Spleen (tissue), 11 donors: ENCODE measurements at regions not wholly inside any gene's neighbourhood (a gene's known extent, or its start where the extent isn't known, plus 50 kb on each side); places are given as distances from the start of the nearest gene placed in this dataset.

Experiments used
- DNase-seq: peaks from one replicate; pipeline ENCODE4 v3.0.0-alpha.2; 2020
- H3K27ac ChIP-seq, 8 donors: fragments of 200-600 bp; sonication (generic) in 7 of 8; 1 replicate in 4 of 8; 2 replicates in 4 of 8; pipeline versions ENCODE4 v1.5.0 to v1.8.0; 2016 to 2021; ENCODE audit warnings: inconsistent platforms in 4 of 8, mild to moderate bottlenecking in 4 of 8, moderate library complexity in 1 of 8
- H3K27me3 ChIP-seq, 7 donors: fragments of 200-600 bp; sonication (generic) in 6 of 7; replicated peaks in 1 of 7; 1 replicate in 4 of 7; 2 replicates in 3 of 7; pipeline versions ENCODE4 v1.5.0 to v1.8.0; 2016 to 2021; ENCODE audit warnings: inconsistent platforms in 3 of 7, mild to moderate bottlenecking in 1 of 7
- H3K36me3 ChIP-seq, 6 donors: fragments of 200-600 bp; sonication (generic) in 5 of 6; 1 replicate in 4 of 6; 2 replicates in 2 of 6; pipeline versions ENCODE4 v1.5.0 to v1.8.0; 2016 to 2021; ENCODE audit warnings: inconsistent platforms in 2 of 6
- H3K4me1 ChIP-seq, 6 donors: fragments of 200-600 bp; sonication (generic) in 5 of 6; 1 replicate in 3 of 6; 2 replicates in 3 of 6; pipeline versions ENCODE4 v1.5.0 to v1.8.0; 2016 to 2021; ENCODE audit warnings: inconsistent platforms in 3 of 6
- H3K4me3 ChIP-seq, 8 donors: fragments of 200-600 bp; sonication (generic) in 7 of 8; 1 replicate in 4 of 8; 2 replicates in 4 of 8; pipeline versions ENCODE4 v1.5.0 to v1.8.0; 2016 to 2021; ENCODE audit warnings: inconsistent platforms in 4 of 8, mild to moderate bottlenecking in 4 of 8, moderate library complexity in 2 of 8
- H3K9me3 ChIP-seq, 8 donors: fragments of 200-600 bp; sonication (generic) in 7 of 8; 1 replicate in 4 of 8; 2 replicates in 4 of 8; pipeline versions ENCODE4 v1.5.0 to v1.8.0; 2016 to 2021; ENCODE audit warnings: inconsistent platforms in 4 of 8
- POLR2A ChIP-seq, 3 donors: fragments of 450-650 bp; IDR thresholded peaks; one replicate each; pipeline ENCODE4 v1.5.1; 2017; ENCODE audit warnings: antibody characterized with exemption in 3 of 3, mild to moderate bottlenecking in 1 of 3
- POLR2AphosphoS5 ChIP-seq, 3 donors: sonication (generic); formaldehyde crosslinking; IDR thresholded peaks; one replicate each; pipeline ENCODE4 v1.5.1; 2017; ENCODE audit warnings: antibody characterized with exemption in 3 of 3
- WGBS, 5 donors: extraction: QIAGEN DNeasy Blood & Tissue Kit in 3 of 5; methylation state at CpG; one replicate each; pipeline versions ENCODE4 v1.1.5 to v1.1.7; 2013 to 2018; 5-methylcytosine and 5-hydroxymethylcytosine counted together
- intact Hi-C: fragments of 100-400 bp; cut with DNase I; formaldehyde crosslinking; loops from one replicate; pipeline ENCODE4 v1.15.0; 2023; ENCODE audit warnings: low total_unique reads
- TF ChIP-seq, protein P1 (sequence below), 11 experiments: fragments of 200-600 bp in 7 of 11; fragments of 450-650 bp in 4 of 11; sonication (generic) in 4 of 11; IDR thresholded peaks in 8 of 11; conservative IDR thresholded peaks in 3 of 11; 1 replicate in 7 of 11; 2 replicates in 4 of 11; pipeline versions ENCODE4 v1.4.0 to v1.8.0; 2016 to 2021; ENCODE audit warnings: antibody characterized with exemption in 11 of 11, inconsistent platforms in 4 of 11, mild to moderate bottlenecking in 1 of 11
- donor health status: healthy with polysubstance abuse.
- donor health status: DM: no; HTN: no; CAD: no; lungs with moderate emphysema.
- donor health status: DM: no; HTN: no; CAD: no.
- donor health status: Bipolar disorder and iron deficiency.
- donor health status: healthy.
- donor health status: DM: no; HTN: no; CAD: no.
- donor health status: DM: yes; HTN: yes; CAD: no.

GRCh38 chr13:44298314-44298713, 75.3 kb upstream of the SERP2 start:
- no peaks in the 10 kb centered on the region for H3K36me3 ChIP-seq
- TF ChIP-seq POLR2A (IDR thresholded peaks at IDR 0.05): no peak
- TF ChIP-seq POLR2AphosphoS5 (IDR thresholded peaks at IDR 0.05): no peak
- TF ChIP-seq, protein P1, sequence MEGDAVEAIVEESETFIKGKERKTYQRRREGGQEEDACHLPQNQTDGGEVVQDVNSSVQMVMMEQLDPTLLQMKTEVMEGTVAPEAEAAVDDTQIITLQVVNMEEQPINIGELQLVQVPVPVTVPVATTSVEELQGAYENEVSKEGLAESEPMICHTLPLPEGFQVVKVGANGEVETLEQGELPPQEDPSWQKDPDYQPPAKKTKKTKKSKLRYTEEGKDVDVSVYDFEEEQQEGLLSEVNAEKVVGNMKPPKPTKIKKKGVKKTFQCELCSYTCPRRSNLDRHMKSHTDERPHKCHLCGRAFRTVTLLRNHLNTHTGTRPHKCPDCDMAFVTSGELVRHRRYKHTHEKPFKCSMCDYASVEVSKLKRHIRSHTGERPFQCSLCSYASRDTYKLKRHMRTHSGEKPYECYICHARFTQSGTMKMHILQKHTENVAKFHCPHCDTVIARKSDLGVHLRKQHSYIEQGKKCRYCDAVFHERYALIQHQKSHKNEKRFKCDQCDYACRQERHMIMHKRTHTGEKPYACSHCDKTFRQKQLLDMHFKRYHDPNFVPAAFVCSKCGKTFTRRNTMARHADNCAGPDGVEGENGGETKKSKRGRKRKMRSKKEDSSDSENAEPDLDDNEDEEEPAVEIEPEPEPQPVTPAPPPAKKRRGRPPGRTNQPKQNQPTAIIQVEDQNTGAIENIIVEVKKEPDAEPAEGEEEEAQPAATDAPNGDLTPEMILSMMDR (IDR thresholded peaks at IDR 0.05 in 8 of 11, conservative IDR thresholded peaks at IDR 0.05 in 3 of 11): no peak
- 74 to 95% (median 91%) methylated on average over 1 of the region's 1 CpG for WGBS, 5 donors
- no peaks in the 10 kb centered on the region for H3K9me3 ChIP-seq
- no peak overlapping the region for H3K4me3 ChIP-seq
- intact Hi-C loops: no loop called here
- no peak overlapping the region for H3K27ac ChIP-seq
- H3K27me3 ChIP-seq: no peaks in the 10 kb centered on the region
- no peak for DNase-seq
- peaks cover 0 to 12% (median 0%) of the 10 kb centered on the region in 6 donors for H3K4me1 ChIP-seq

GRCh38 chr13:44299152-44299943, 74.3 kb upstream of the SERP2 start:
- intact Hi-C loops: no loop called here
- TF ChIP-seq POLR2A (IDR thresholded peaks at IDR 0.05) (no peak), POLR2AphosphoS5 (IDR thresholded peaks at IDR 0.05) (no peak)
- TF ChIP-seq, protein P1 (IDR thresholded peaks at IDR 0.05 in 8 of 11, conservative IDR thresholded peaks at IDR 0.05 in 3 of 11): no peak
- Histone ChIP-seq H3K27me3 (no peaks in the 10 kb centered on the region), H3K36me3 (no peaks in the 10 kb centered on the region), H3K27ac (no peak overlapping the region), H3K4me1 (peaks cover 0 to 3% (median 0%) of the 10 kb centered on the region in 6 donors), H3K4me3 (no peak overlapping the region), H3K9me3 (no peaks in the 10 kb centered on the region)
- WGBS, 5 donors: 71 to 87% (median 82%) methylated on average over 5 of the region's 5 CpGs
- DNase-seq: no peak

GRCh38 chr13:44300895-44301638, 72.6 kb upstream of the SERP2 start:
- no peak overlapping the region for H3K4me3 ChIP-seq
- H3K36me3 ChIP-seq: no peaks in the 10 kb centered on the region
- TF ChIP-seq POLR2A (IDR thresholded peaks at IDR 0.05) (no peak), POLR2AphosphoS5 (IDR thresholded peaks at IDR 0.05) (no peak)
- TF ChIP-seq, protein P1 (IDR thresholded peaks at IDR 0.05 in 8 of 11, conservative IDR thresholded peaks at IDR 0.05 in 3 of 11): no peak
- no peak for DNase-seq
- WGBS, 5 donors: 59 to 72% (median 67%) methylated on average over 9 of the region's 9 CpGs
- no peaks in the 10 kb centered on the region for H3K27me3 ChIP-seq
- no peaks in the 10 kb centered on the region for H3K9me3 ChIP-seq
- no peaks in the 10 kb centered on the region for H3K4me1 ChIP-seq
- intact Hi-C loops: no loop called here
- H3K27ac ChIP-seq: peak overlapping the region in 1 of 8 donors; percentile 10

- Histone ChIP-seq H3K27ac (peak overlapping the region in 1 of 8 donors; percentile 10), H3K27me3 (no peaks in the 10 kb centered on the region), H3K4me3 (no peak overlapping the region), H3K36me3 (no peaks in the 10 kb centered on the region), H3K9me3 (no peaks in the 10 kb centered on the region), H3K4me1 (peaks cover 0 to 2% (median 0%) of the 10 kb centered on the region in 6 donors)
- WGBS, 5 donors: 66 to 81% (median 77%) methylated on average over 4 of the region's 4 CpGs
- intact Hi-C loops: no loop called here
- TF ChIP-seq, protein P1 (IDR thresholded peaks at IDR 0.05 in 8 of 11, conservative IDR thresholded peaks at IDR 0.05 in 3 of 11): no peak
- TF ChIP-seq POLR2A (IDR thresholded peaks at IDR 0.05) (no peak), POLR2AphosphoS5 (IDR thresholded peaks at IDR 0.05) (no peak)
- no peak for DNase-seq
Measured at GRCh38 chr13:44301639-44302015, 72.0 kb upstream of the SERP2 start.
